AG09309 (cell line): ENCODE measurements at regions not wholly inside any gene's neighbourhood (a gene's known extent, or its start where the extent isn't known, plus 50 kb on each side); places are given as distances from the start of the nearest gene placed in this dataset.

Experiments
- DNase-seq: peaks from one replicate; pipeline ENCODE4 v3.0.0-alpha.2; 2010; ENCODE audit warnings: low read depth
- H3K4me3 ChIP-seq: 2 replicates; pipeline ENCODE4 v1.5.1; 2011; ENCODE audit warnings: mild to moderate bottlenecking, low read depth, low read length, moderate library complexity; ENCODE audit not compliant: control insufficient read depth
- TF ChIP-seq, protein P1 (sequence below): IDR thresholded peaks from 2 replicates; pipeline ENCODE4 v1.5.1; 2011; ENCODE audit warnings: mild to moderate bottlenecking, low read depth, low read length, inconsistent platforms; ENCODE audit not compliant: insufficient read depth, control insufficient read depth; ENCODE audit errors: missing control alignments

DNA sequence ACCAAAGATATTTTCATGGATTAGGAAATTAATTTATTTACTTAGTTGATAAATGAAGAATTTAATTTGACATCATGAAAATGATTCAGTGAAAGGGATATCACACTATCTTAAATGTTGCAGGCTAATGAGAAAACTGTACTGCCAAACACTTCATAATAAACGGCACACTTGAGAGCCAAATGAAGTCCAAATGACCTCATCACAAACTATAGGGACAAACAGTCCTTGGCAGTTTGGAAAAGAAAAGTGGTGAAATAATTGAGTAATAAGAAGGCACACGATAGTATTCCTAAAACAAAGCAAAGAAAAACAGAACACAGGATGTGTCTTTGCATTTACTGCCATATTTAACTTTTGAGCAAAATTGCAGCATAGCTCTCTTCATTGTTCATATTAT is 116.9 kb upstream of the TLR4 start:
- DNase-seq = no peak
- TF ChIP-seq, protein P1, sequence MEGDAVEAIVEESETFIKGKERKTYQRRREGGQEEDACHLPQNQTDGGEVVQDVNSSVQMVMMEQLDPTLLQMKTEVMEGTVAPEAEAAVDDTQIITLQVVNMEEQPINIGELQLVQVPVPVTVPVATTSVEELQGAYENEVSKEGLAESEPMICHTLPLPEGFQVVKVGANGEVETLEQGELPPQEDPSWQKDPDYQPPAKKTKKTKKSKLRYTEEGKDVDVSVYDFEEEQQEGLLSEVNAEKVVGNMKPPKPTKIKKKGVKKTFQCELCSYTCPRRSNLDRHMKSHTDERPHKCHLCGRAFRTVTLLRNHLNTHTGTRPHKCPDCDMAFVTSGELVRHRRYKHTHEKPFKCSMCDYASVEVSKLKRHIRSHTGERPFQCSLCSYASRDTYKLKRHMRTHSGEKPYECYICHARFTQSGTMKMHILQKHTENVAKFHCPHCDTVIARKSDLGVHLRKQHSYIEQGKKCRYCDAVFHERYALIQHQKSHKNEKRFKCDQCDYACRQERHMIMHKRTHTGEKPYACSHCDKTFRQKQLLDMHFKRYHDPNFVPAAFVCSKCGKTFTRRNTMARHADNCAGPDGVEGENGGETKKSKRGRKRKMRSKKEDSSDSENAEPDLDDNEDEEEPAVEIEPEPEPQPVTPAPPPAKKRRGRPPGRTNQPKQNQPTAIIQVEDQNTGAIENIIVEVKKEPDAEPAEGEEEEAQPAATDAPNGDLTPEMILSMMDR = no peak
- H3K4me3 ChIP-seq = no peak overlapping the region

DNA sequence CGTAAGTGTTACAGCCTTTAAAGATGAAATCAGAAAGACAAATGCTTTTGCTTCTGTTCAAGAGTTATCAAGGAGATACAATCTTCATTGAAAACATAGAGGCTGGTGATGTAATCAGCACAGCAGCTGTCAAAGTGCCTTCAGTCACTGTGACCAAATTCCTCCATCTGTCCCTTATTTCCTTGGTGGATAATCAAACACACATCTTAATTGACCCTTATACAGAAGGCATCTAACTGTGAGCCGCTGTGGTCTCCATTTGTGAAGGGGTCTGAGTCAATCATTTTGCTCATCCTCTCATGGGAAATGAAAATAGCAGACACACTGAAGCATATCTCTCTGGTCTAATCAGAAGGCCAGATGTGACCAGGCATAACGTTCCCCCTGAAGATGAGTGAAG is 130.1 kb upstream of the TLR4 start:
- no peak for DNase-seq
- no peak overlapping the region for H3K4me3 ChIP-seq
- TF ChIP-seq, protein P1 = no peak

DNA sequence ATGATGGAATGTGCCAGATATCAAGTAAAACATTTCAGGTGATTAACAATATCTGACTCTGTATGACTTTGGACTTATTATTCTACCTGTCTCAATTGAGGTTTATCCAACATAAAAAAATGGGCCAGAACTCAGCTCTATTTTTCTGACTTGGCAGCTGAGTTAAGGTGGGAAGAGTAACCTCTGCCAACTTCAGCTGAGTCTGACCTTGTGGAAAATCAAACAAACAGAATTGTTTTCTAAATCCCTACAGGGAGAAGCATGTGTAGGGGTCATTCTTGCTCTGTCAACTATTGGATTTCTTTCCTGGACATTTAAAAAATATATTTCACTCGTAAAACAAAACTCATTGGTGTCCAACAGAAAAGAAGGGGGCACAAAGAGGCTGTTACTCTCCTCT is 139.4 kb upstream of the TLR4 start:
- no peak overlapping the region for H3K4me3 ChIP-seq
- TF ChIP-seq, protein P1 = no peak
- DNase-seq = no peak

DNA sequence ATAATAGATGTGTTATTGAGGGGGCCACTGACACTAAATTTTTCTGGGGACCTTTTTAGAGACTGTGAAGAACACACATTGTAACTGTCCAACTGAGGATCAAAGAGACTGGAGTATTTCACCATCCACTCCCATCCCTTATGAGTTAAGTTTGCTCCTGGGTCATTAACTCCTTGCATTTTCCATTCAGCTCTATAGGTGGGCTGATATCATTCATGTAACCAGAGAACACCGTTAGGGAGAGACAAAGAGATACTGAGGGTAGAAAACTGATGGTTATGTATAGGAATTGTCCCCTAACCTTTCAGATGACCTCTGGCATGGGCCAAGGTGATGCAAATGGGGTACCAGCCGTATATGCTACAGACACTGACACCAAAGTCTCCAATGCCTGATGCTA is 142.4 kb upstream of the TLR4 start:
- H3K4me3 ChIP-seq = no peak overlapping the region
- TF ChIP-seq, protein P1 = no peak
- no peak for DNase-seq

DNA sequence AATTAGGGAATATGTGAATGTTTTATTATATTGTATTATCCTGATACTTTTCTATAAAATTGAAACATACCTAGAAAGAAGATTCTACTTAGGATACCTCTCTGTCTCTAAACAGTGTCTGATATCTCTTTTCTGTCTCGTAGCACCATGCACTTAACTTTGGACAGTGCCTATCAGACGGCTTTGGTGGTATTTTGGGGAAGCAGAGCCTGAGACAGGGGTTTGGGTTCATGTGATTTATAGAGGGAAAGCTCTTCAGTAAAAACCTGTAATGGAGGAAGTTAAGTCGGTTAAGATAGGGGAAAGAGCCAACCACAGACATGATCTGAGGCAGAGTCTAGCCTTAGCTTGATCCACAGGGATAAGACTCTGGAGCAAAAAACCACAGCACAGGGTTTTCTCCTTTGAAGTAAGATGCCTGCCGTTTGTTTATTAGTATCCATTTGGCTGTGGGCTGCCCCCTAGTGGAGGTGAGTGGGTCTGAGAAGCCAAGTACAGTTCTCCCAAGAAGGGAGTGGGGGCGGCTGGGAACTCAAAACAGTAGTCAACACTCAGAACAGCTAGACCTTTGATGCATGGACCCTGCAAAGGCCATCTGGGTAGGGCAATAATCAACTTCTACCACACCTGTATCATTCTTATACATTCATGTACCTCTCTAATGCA is 141.2 kb upstream of the ASTN2 start:
- no peak overlapping the region for H3K4me3 ChIP-seq
- TF ChIP-seq, protein P1 = no peak
- DNase-seq = no peak

DNA sequence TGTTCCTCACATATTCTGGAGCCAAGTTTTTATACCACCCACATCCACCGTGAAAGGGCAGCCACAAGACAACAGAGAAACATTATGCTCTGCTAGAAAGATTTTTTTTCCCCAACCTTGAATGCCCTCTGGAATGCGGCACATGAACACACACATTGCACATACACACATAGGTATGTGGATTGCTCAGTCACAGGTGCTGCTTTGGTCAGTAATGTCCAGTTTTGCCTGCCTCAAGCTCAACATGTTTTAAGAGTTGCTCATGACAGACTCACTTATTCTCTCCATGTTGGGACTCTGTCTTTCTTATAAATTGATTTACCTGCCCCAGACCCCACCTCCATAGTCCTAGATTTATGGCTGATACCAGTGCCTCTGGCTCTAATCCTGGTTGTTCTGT is 138.0 kb upstream of the ASTN2 start:
- TF ChIP-seq, protein P1 = no peak
- no peak for DNase-seq
- H3K4me3 ChIP-seq = no peak overlapping the region
